ENCODE measurements at regions not wholly inside any gene's neighbourhood (a gene's known extent, or its start where the extent isn't known, plus 50 kb on each side); places are given as distances from the start of the nearest gene placed in this dataset.
"Not testable (repeated sequence)": the region's sequence is repeated elsewhere in the genome, so short reads cannot be mapped to it uniquely, and the experiment has no call there.

DNA sequence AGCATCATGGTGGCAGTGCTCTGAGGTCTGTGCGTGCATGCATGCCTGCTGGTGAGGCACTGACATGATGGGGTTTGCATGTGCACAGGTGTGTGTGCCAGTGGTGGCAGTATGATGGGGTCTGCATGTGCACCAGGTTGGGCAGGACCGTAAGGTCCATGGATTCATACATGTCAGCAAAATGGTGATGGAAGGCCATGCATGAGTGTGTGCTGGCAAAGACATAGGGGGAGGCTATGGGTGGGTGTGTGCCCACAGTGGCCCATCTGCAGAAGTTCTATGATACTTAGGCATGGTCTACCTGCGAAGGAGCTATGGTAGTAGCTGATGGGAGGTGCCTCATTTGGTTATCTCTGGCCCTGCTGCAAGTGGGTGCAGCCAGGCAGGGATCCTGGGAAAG lies 348.0 kb upstream of the TARS1 start:
- H3K9me3 ChIP-seq, result no peaks in the 10 kb centered on the region
- TF ChIP-seq, protein P1, sequence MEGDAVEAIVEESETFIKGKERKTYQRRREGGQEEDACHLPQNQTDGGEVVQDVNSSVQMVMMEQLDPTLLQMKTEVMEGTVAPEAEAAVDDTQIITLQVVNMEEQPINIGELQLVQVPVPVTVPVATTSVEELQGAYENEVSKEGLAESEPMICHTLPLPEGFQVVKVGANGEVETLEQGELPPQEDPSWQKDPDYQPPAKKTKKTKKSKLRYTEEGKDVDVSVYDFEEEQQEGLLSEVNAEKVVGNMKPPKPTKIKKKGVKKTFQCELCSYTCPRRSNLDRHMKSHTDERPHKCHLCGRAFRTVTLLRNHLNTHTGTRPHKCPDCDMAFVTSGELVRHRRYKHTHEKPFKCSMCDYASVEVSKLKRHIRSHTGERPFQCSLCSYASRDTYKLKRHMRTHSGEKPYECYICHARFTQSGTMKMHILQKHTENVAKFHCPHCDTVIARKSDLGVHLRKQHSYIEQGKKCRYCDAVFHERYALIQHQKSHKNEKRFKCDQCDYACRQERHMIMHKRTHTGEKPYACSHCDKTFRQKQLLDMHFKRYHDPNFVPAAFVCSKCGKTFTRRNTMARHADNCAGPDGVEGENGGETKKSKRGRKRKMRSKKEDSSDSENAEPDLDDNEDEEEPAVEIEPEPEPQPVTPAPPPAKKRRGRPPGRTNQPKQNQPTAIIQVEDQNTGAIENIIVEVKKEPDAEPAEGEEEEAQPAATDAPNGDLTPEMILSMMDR (IDR thresholded peaks at IDR 0.05), result no peak
- ATAC-seq (no peak), DNase-seq (no peak)
- H3K36me3 ChIP-seq (ENCODE audit: low read depth), result no peaks in the 10 kb centered on the region
- H3K4me1 ChIP-seq (ENCODE audit: low read depth), result no peaks in the 10 kb centered on the region
- intact Hi-C loops (cut with DNase I, micrococcal nuclease), result no loop called here
- no peak overlapping the region for H3K4me3 ChIP-seq

DNA sequence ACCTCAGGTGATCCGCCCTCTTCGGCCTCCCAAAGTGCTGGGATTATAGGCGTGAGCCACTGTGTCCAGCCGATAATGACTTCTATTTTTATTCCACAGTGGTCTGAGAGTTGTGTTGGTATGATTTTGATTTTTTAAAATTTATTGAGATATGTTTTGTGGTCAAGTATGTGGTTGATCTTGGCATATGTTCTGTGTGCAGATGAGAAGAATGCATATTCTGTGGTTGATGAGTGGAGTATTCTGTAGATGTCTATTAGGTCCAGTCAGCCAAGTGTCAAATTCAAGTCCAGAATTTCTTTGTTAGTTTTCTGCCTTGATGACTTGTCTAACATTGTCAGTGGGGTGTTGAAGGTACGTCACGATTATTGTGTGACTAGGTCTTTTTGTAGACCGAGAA lies 338.2 kb upstream of the TARS1 start:
- no peaks in the 10 kb centered on the region for H3K4me1 ChIP-seq (ENCODE audit: low read depth)
- intact Hi-C loops (cut with DNase I, micrococcal nuclease), result no loop called here
- DNase-seq (no peak), ATAC-seq (no peak)
- TF ChIP-seq, protein P1 (IDR thresholded peaks at IDR 0.05), result no peak
- H3K9me3 ChIP-seq, result peaks cover 4% of the 10 kb centered on the region
- H3K4me3 ChIP-seq, result no peak overlapping the region
- H3K36me3 ChIP-seq (ENCODE audit: low read depth), result no peaks in the 10 kb centered on the region

DNA sequence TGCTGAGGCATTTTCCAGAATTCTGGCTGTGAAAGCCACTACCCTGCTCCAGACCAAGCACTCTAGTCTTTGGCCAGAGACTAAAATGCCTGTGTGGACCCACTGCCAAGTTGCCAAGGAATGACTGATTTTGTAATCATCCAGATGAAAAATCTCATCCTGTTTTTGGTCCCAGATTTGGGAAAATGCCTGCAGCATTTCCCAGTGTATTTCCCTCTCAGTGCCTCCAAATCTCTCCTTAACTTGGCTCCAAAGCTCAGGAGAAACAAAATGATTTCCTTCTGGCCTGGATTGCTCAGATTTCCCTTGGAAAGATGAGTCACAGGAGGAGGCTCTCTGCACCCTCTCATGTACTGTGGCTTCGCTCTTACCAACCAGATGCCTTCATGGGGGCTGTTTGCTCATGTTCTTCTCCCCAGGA lies 335.2 kb upstream of the TARS1 start:
- ATAC-seq (no peak), DNase-seq (no peak)
- intact Hi-C loops (cut with DNase I, micrococcal nuclease), result no loop called here
- Histone ChIP-seq H3K4me3 (no peak overlapping the region), H3K36me3 (ENCODE audit: low read depth) (no peaks in the 10 kb centered on the region), H3K4me1 (ENCODE audit: low read depth) (no peaks in the 10 kb centered on the region), H3K9me3 (peaks cover 4% of the 10 kb centered on the region)
- TF ChIP-seq, protein P1 (IDR thresholded peaks at IDR 0.05), result no peak

DNA sequence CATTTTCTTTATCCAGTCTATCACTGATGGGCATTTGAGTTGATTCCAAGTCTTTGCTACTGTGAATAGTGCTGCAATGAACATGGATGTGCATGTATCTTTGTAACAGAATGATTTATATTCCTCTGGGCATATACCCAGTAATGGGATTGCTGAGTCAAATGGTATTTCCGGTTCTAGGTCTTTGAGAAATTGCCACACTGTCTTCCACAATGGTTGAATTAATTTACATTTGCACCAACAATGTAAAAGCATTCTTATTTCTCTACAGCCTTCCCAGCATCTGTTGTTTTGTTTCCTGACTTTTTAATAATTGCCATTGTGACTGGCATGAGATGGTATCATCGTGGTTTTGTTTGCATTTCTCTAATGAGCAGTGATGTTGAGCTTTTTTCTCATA lies 330.3 kb upstream of the TARS1 start:
- DNase-seq; H3K9me3 ChIP-seq; intact Hi-C loops (cut with DNase I, micrococcal nuclease); ATAC-seq; H3K36me3 ChIP-seq (ENCODE audit: low read depth); H3K4me1 ChIP-seq (ENCODE audit: low read depth); H3K4me3 ChIP-seq: not testable (repeated sequence)

DNA sequence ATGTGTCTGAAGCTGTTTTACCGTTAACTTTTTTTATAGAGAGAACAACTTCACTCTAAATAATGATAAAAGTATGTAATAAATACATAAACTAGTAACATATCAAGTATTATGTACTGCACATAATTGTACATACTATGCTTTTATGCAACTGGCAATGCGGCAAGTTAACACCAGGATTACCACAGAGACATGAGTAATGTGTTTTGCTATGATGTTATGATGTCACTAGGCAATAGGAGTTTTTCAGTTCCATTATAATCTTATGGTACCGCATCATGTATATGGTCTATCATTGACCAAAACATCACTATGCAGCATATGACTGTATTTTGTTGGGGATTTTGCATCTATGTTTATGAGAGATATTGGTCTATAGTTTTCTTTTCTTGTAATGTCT lies 326.4 kb upstream of the TARS1 start:
- intact Hi-C loops (cut with DNase I, micrococcal nuclease), result no loop called here
- Histone ChIP-seq H3K9me3 (no peaks in the 10 kb centered on the region), H3K4me1 (ENCODE audit: low read depth) (no peaks in the 10 kb centered on the region), H3K4me3 (no peak overlapping the region), H3K36me3 (ENCODE audit: low read depth) (no peaks in the 10 kb centered on the region)
- TF ChIP-seq, protein P1 (IDR thresholded peaks at IDR 0.05), result no peak
- no peak for DNase-seq
- no peak for ATAC-seq

DNA sequence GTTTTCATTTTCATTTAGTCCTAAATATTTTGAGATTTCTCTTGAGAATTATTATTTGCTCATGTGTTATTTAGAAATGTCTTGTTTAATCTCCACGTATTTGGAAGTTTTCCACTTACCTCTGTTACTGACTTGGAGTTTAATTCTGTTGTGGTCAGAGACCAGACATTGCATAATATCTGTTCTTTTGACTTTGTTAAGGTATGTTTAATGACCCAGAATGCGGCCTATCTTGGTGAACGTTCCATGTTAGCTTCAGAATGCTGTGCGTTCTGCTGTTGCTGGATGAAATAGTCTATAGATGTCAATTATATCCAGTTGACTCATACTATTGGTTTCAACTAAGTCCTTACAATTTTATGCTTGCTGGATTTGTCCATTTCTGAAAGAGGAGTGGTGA lies 325.3 kb upstream of the TARS1 start:
- TF ChIP-seq, protein P1 (IDR thresholded peaks at IDR 0.05), result no peak
- no peak overlapping the region for H3K4me3 ChIP-seq
- ATAC-seq (no peak), DNase-seq (no peak)
- H3K36me3 ChIP-seq (ENCODE audit: low read depth), result no peaks in the 10 kb centered on the region
- H3K9me3 ChIP-seq, result no peaks in the 10 kb centered on the region
- intact Hi-C loops (cut with DNase I, micrococcal nuclease), result no loop called here
- H3K4me1 ChIP-seq (ENCODE audit: low read depth), result no peaks in the 10 kb centered on the region
